ENCODE measurements at regions not wholly inside any gene's neighbourhood (a gene's known extent, or its start where the extent isn't known, plus 50 kb on each side); places are given as distances from the start of the nearest gene placed in this dataset.

GRCh38 chrX:23134136-23134535, 134.4 kb downstream of the DDX53 start:
- no peaks in the 10 kb centered on the region for H3K4me1 ChIP-seq (ENCODE audit: control insufficient read depth in 1 of 2, insufficient read depth in 2 of 2, low read depth in 1 of 2, low read length in 1 of 2)
- ChIA-PET CTCF (no interaction called here), POLR2A (no interaction called here)
- H3K36me3 ChIP-seq (replicated peaks in 1 of 2; ENCODE audit: control insufficient read depth in 1 of 2, insufficient read depth in 2 of 2, low read length in 1 of 2): no peaks in the 10 kb centered on the region
- H3K9me3 ChIP-seq: no peaks in the 10 kb centered on the region
- H3K9ac ChIP-seq: no peak overlapping the region
- TF ChIP-seq FOXM1 (IDR thresholded peaks at IDR 0.05; ENCODE audit: low read depth) (no peak), FOSL2 (IDR thresholded peaks at IDR 0.05; ENCODE audit: borderline replicate concordance, low read depth) (no peak), RAD21 (IDR thresholded peaks at IDR 0.05; ENCODE audit: low read length) (no peak), JUND (IDR thresholded peaks at IDR 0.05) (no peak), NFIC (IDR thresholded peaks at IDR 0.05; ENCODE audit: borderline replicate concordance) (no peak), GABPA (IDR thresholded peaks at IDR 0.05; ENCODE audit: low read depth) (no peak), NRF1 (IDR thresholded peaks at IDR 0.05; ENCODE audit: low read depth, low read length) (no peak), MAX (IDR thresholded peaks at IDR 0.05; ENCODE audit: low read depth) (no peak), REST (IDR thresholded peaks at IDR 0.05; ENCODE audit: low read depth, low read length) (no peak), IRF3 (IDR thresholded peaks at IDR 0.05; ENCODE audit: low read depth, low read length) (no peak), ELF1 (IDR thresholded peaks at IDR 0.05) (no peak), TCF12 (IDR thresholded peaks at IDR 0.05) (no peak), TAF1 (IDR thresholded peaks at IDR 0.05; ENCODE audit: borderline replicate concordance, low read depth, low read length) (no peak)
- no peak for DNase-seq
- no peaks in the 10 kb centered on the region for H3K9me2 ChIP-seq
- no peaks in the 10 kb centered on the region for H3F3A ChIP-seq (replicated peaks; ENCODE audit: insufficient read depth)
- H3K27ac ChIP-seq (ENCODE audit: low read depth in 2 of 2, low read length in 1 of 2): no peak overlapping the region
- no peak overlapping the region for H3K4me2 ChIP-seq
- no peak overlapping the region for H3K4me3 ChIP-seq (ENCODE audit: low read depth in 2 of 2, low read length in 1 of 2)
- H2AFZ ChIP-seq (ENCODE audit: low read depth): no peak overlapping the region
- no peaks in the 10 kb centered on the region for H3K27me3 ChIP-seq (ENCODE audit: insufficient read depth)
- H4K20me1 ChIP-seq (ENCODE audit: insufficient read depth): no peaks in the 10 kb centered on the region
- H3K79me2 ChIP-seq (ENCODE audit: insufficient read depth): no peaks in the 10 kb centered on the region

GRCh38 chrX:23136816-23137215, 137.1 kb downstream of the DDX53 start:
- no peak overlapping the region for H3K4me3 ChIP-seq (ENCODE audit: low read depth in 2 of 2, low read length in 1 of 2)
- no peak overlapping the region for H2AFZ ChIP-seq (ENCODE audit: low read depth)
- no peak overlapping the region for H3K27ac ChIP-seq (ENCODE audit: low read depth in 2 of 2, low read length in 1 of 2)
- H3K9me2 ChIP-seq: no peaks in the 10 kb centered on the region
- no peak overlapping the region for H3K9ac ChIP-seq
- TF ChIP-seq FOXJ3 (CRISPR knock-in tag; IDR thresholded peaks at IDR 0.05) (no peak), ZBTB33 (IDR thresholded peaks at IDR 0.05; ENCODE audit: borderline replicate concordance, low read depth) (no peak), TCF12 (IDR thresholded peaks at IDR 0.05) (no peak)
- no peak for DNase-seq
- no peaks in the 10 kb centered on the region for H4K20me1 ChIP-seq (ENCODE audit: insufficient read depth)
- no peaks in the 10 kb centered on the region for H3K9me3 ChIP-seq
- H3K79me2 ChIP-seq (ENCODE audit: insufficient read depth): no peaks in the 10 kb centered on the region
- ChIA-PET CTCF (no interaction called here), POLR2A (no interaction called here)
- H3F3A ChIP-seq (replicated peaks; ENCODE audit: insufficient read depth): no peaks in the 10 kb centered on the region
- H3K4me1 ChIP-seq (ENCODE audit: control insufficient read depth in 1 of 2, insufficient read depth in 2 of 2, low read depth in 1 of 2, low read length in 1 of 2): no peaks in the 10 kb centered on the region
- H3K4me2 ChIP-seq: no peak overlapping the region
- no peaks in the 10 kb centered on the region for H3K27me3 ChIP-seq (ENCODE audit: insufficient read depth)
- WGBS (ENCODE audit: low lambda C conversion rate): 35% methylated on average over 6 of the region's 6 CpGs
- H3K36me3 ChIP-seq (replicated peaks in 1 of 2; ENCODE audit: control insufficient read depth in 1 of 2, insufficient read depth in 2 of 2, low read length in 1 of 2): no peaks in the 10 kb centered on the region
